ENCODE measurements at regions not wholly inside any gene's neighbourhood (a gene's known extent, or its start where the extent isn't known, plus 50 kb on each side); places are given as distances from the start of the nearest gene placed in this dataset.

GRCh38 chr2:236499691-236500578 is 69.7 kb upstream of the ACKR3 start:
- ChIA-PET POLR2A (no interaction called here), CTCF (no interaction called here)
- no peaks in the 10 kb centered on the region for H3K4me1 ChIP-seq (ENCODE audit: control insufficient read depth, insufficient read depth, low read length)
- no peak overlapping the region for H3K27ac ChIP-seq (ENCODE audit: low read length)
- intact Hi-C loops (cut with micrococcal nuclease; ENCODE audit: unreplicated experiment) (no loop called here), in situ Hi-C loops (cut with HindIII; ENCODE audit: low pct_unique_long_range_greater_than_20kb, low sequenced_read_pairs) (no loop called here)
- H3K9me3 ChIP-seq (ENCODE audit: control insufficient read depth, insufficient read depth, low read depth, low read length) = no peaks in the 10 kb centered on the region
- no peaks in the 10 kb centered on the region for H3K36me3 ChIP-seq (ENCODE audit: control insufficient read depth, insufficient read depth, low read length)
- BruUV-seq (replicated peaks) = no TSS peak
- H3K27me3 ChIP-seq (ENCODE audit: control insufficient read depth, insufficient read depth, low read length) = 0 out of 2 replicates have a peak, but pooled peaks cover 2% of the 10 kb centered on the region
- ATAC-seq (no peak), DNase-seq (ENCODE audit: low read depth, low spot score) (no peak)
- TF ChIP-seq SIN3A (IDR thresholded peaks at IDR 0.05; ENCODE audit: borderline replicate concordance, insufficient read depth, low read depth, low read length) = no peak
- TF ChIP-seq REST (IDR thresholded peaks at IDR 0.05; ENCODE audit: insufficient read depth in 1 of 2, low read depth in 2 of 2, low read length in 1 of 2) = no peak
- TF ChIP-seq POLR2AphosphoS5 (IDR thresholded peaks at IDR 0.05; ENCODE audit: low read depth, low read length) = no peak
- no peak for TF ChIP-seq CTCF (IDR thresholded peaks at IDR 0.05)
- no peak for TF ChIP-seq TCF7L2 (IDR thresholded peaks at IDR 0.05; ENCODE audit: low read depth, low read length)
- H3K4me3 ChIP-seq (ENCODE audit: low read depth in 2 of 2, low read length in 2 of 2) = no peak overlapping the region

- Histone ChIP-seq H3K36me3 (ENCODE audit: control insufficient read depth, insufficient read depth, low read length) (no peaks in the 10 kb centered on the region), H3K4me3 (ENCODE audit: low read depth in 2 of 2, low read length in 2 of 2) (no peak overlapping the region), H3K9me3 (ENCODE audit: control insufficient read depth, insufficient read depth, low read depth, low read length) (no peaks in the 10 kb centered on the region), H3K4me1 (ENCODE audit: control insufficient read depth, insufficient read depth, low read length) (no peaks in the 10 kb centered on the region), H3K27me3 (ENCODE audit: control insufficient read depth, insufficient read depth, low read length) (0 out of 2 replicates have a peak, but pooled peaks cover 2% of the 10 kb centered on the region), H3K27ac (ENCODE audit: low read length) (no peak overlapping the region)
- in situ Hi-C loops (cut with HindIII; ENCODE audit: low pct_unique_long_range_greater_than_20kb, low sequenced_read_pairs) (no loop called here), intact Hi-C loops (cut with micrococcal nuclease; ENCODE audit: unreplicated experiment) (no loop called here)
- POLR2A ChIA-PET = no interaction called here
- DNase-seq (ENCODE audit: low read depth, low spot score) (no peak), ATAC-seq (no peak)
- TF ChIP-seq CTCF (IDR thresholded peaks at IDR 0.05) = no peak
- no peak for TF ChIP-seq REST (IDR thresholded peaks at IDR 0.05; ENCODE audit: insufficient read depth in 1 of 2, low read depth in 2 of 2, low read length in 1 of 2)
- BruUV-seq (replicated peaks) = no TSS peak
- CTCF ChIA-PET = no interaction called here
These were observed 68.6 kb upstream of the ACKR3 start for GRCh38 chr2:236501026-236501425.
